ENCODE measurements at regions not wholly inside any gene's neighbourhood (a gene's known extent, or its start where the extent isn't known, plus 50 kb on each side); places are given as distances from the start of the nearest gene placed in this dataset.

- TF ChIP-seq CTCF (IDR thresholded peaks at IDR 0.05) (no peak), ZFX (IDR thresholded peaks at IDR 0.05; ENCODE audit: borderline replicate concordance) (no peak)
Observed at GRCh38 chr2:65716698-65717097, 284.3 kb upstream of the SPRED2 start.
